IPS-18c (cell line): ENCODE measurements at regions not wholly inside any gene's neighbourhood (a gene's known extent, or its start where the extent isn't known, plus 50 kb on each side); places are given as distances from the start of the nearest gene placed in this dataset.
"Not testable (repeated sequence)": the region's sequence is repeated elsewhere in the genome, so short reads cannot be mapped to it uniquely, and the experiment has no call there.

ENCODE experiments used
- H3K4me3 ChIP-seq: 2 replicates; pipeline ENCODE4 v1.7.0; 2013; ENCODE audit warnings: low read depth, mild to moderate bottlenecking, low read length, moderate library complexity; ENCODE audit not compliant: insufficient read depth
- H3K9me3 ChIP-seq: one replicate; pipeline ENCODE4 v1.6.1; 2013; ENCODE audit warnings: mild to moderate bottlenecking, low read length, moderate library complexity; ENCODE audit not compliant: control insufficient read depth, insufficient read depth

DNA sequence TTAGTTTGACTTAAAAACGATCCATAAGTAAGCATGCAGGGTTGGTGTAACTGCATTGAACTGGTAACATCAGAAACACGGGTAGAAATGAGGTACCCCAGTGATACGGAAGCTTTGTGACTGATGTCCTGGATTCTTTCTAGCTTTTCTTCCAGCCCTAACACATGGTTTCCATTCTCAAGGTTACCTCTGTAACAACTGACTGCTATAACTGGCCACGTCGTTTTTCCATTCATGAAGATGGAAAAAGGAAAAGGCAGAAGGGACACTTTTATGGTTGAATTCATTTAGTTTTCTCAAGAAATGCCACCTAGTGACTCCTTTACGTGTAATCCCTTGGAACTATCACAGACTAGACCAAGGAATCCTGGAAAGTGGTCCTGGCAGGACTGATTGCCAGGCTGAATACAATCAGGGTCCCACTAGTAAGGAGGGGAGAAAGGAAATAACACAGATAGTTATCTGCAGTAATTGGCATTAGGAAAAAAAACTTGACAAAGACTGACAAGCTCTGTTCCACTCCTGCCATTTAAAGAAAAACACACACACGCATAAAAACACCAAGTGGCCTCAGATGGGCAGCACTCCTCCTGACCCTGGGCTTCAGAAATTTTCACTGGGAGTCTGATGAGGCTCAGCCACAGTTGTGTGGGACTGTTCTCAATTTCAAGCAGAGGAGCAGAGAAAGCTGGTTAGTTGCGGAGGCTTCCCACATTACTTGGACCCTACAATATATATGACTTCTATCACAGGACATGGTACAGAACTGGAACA, 77.5 kb upstream of the ZNF169 start:
- no peak overlapping the region for H3K4me3 ChIP-seq
- no peaks in the 10 kb centered on the region for H3K9me3 ChIP-seq

DNA sequence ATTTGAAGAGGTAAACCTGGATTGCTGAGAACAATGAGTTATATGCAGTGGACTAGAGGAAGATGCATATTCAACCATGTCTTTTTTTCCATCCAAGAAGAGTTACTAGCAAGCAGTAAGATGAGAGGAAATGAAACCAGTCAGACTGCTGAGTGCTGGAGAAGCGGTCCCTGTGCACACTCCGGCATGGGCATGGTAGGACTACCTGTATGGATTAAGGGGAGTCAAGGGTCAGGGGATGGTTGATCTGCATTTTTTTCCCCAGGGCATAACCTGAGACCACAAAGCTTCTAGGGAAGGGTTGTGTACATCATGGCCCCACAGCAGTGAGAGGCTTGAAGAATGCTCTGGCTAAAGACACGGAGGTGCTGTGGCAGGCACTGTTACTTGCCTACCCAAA, 76.6 kb upstream of the ZNF169 start:
- Histone ChIP-seq H3K4me3 (no peak overlapping the region), H3K9me3 (no peaks in the 10 kb centered on the region)

DNA sequence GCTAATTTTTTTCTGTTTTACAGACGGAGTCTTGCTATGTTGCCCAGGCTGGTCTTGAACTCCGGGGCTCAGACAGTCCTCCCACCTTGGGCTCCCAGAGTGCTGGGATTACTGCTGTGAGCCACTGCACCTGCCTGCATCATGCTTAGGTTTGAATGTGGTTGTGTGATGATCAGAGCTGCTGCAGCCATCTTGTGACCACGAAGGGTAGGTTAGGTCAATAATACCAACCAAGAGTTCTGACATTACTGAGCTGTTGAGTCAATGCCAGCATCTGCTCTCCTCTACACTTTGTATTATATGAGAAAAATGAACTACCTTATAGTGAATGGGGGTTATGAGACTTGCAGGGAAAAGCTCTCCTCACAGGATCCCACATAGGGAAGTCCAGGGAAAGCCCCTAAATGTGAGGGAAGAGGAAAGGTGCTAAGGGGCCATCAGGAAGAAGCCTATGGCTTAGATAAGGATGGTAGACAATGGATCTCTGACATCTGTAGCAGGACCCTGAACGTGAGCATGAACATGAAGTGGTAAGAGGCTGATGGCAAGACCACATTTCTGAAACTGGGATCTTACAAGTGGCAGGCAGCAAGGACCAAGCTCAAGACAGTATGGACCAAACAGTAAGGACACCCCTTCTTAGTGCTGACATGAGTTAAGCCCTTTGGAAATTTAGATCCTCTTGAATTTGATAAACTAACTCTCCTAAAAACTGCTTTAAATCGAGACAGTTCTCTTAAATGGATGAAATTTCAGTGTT, 75.7 kb upstream of the ZNF169 start:
- H3K4me3 ChIP-seq, result no peak overlapping the region

GRCh38 chr9:94188246-94188645, 70.9 kb upstream of the ZNF169 start:
- Histone ChIP-seq H3K4me3 (no peak overlapping the region), H3K9me3 (no peaks in the 10 kb centered on the region)

More for the DNA sequence above, 75.7 kb upstream of the ZNF169 start:
- no peaks in the 10 kb centered on the region for H3K9me3 ChIP-seq

GRCh38 chr9:94191706-94192105, 67.4 kb upstream of the ZNF169 start:
- H3K4me3 ChIP-seq, H3K9me3 ChIP-seq: not testable (repeated sequence)

DNA sequence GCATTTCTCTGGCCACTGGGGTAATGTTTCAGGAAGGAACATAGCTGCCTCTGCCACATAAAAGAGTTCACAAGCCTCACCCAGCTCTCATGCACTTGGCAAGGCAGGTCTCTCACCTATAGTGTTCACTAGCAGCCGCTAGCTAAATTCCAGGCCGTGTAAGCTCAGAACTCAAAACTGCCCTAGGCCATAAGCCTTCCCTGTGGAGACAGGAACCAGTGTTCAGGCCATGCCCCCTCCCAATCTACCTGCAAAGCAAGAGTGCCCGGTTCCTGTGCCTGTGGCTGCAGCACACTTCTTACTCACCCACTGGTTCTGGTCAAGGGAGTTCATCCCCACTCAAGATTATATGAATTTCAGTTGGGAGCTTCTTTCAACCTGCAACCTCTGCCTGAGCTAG, 60.7 kb upstream of the ZNF169 start:
- no peaks in the 10 kb centered on the region for H3K9me3 ChIP-seq
- H3K4me3 ChIP-seq, result no peak overlapping the region

GRCh38 chr9:94199776-94200175, 59.3 kb upstream of the ZNF169 start:
- Histone ChIP-seq H3K4me3 (no peak overlapping the region), H3K9me3 (no peaks in the 10 kb centered on the region)

DNA sequence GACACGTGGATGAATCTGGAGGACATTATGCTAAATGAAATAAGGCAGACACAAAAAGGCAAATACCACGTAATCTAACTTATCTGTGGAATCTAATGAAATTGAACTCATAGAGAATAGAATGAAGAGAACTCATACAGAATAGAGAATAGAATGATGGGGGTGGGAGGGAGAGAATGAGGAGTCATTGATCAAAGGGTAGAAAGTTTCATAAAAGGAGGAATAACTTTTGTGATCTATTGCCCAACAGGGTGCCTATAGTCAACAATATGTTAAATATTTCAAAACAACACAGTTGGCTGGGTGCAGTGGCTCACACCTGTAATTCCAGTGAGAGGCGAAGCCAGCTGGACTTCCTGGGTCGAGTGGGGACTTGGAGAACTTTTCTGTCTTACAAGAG, 54.9 kb upstream of the ZNF169 start:
- no peaks in the 10 kb centered on the region for H3K9me3 ChIP-seq
- no peak overlapping the region for H3K4me3 ChIP-seq

DNA sequence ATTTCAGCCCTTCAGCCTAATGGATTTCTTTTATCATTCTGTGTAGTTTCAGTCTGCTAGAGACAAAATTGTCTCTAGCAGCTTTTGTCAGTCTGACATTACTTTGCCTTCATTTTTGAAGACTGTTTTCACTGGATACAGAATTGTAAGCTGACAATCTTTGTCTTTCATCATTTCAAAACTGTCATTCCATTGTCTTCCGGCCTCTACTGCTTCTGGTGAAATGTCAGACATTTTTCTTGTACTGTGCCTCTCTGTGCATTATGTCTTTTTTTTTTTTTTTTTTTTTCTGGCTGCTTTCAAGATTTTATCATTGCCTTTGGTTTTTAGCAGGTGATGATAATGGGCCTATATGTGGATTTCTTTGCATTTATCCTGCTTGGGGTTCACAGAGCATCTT, 51.3 kb upstream of the ZNF169 start:
- H3K4me3 ChIP-seq, result no peak overlapping the region

More for the DNA sequence above, 51.3 kb upstream of the ZNF169 start:
- no peaks in the 10 kb centered on the region for H3K9me3 ChIP-seq
